ENCODE measurements at regions not wholly inside any gene's neighbourhood (a gene's known extent, or its start where the extent isn't known, plus 50 kb on each side); places are given as distances from the start of the nearest gene placed in this dataset.

DNA sequence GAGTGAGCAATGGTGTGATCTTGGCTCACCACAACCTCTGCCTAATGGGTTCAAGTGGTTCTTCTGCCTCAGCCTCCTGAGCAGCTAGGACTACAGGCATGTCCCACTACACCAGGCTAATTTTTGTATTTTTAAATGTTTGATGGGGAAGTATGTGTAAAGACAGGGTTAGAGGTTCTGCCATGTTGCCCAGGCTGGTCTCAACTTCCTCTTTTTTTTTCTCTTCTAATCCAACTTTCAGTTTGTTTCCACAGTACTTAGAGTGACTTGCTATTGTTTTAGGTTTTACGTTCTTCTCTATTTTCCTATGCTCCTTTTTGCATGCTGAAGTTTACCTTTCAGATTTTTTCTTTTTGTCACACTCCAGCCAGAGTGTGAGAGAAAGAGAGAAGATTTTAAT is 1433.0 kb downstream of the UQCRFS1 start:
- no peak for DNase-seq

DNA sequence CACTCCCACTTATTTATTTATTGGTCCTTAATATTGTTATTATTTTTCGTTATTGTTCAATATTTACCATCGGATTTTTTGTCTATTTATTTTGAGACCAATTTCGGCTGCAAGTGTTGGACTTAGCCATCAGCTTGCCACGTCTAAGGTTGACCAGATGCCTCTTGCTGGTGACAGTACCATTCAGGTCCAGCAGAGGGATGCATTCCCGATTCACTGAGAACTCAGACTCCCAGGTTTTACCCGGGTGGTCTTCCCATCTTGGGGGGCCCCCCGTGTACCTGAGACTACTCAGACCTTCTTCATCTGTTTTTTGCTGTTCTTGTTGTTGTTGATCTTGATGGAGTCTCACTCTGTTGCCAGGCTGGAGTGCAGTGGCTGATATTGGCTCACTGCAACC is 1435.2 kb downstream of the UQCRFS1 start:
- no peak for DNase-seq

GRCh38 chr19:27777242-27777641 is 1435.7 kb downstream of the UQCRFS1 start:
- DNase-seq, result no peak

GRCh38 chr19:27776524-27776923 is 1436.4 kb downstream of the UQCRFS1 start:
- no peak for DNase-seq

DNA sequence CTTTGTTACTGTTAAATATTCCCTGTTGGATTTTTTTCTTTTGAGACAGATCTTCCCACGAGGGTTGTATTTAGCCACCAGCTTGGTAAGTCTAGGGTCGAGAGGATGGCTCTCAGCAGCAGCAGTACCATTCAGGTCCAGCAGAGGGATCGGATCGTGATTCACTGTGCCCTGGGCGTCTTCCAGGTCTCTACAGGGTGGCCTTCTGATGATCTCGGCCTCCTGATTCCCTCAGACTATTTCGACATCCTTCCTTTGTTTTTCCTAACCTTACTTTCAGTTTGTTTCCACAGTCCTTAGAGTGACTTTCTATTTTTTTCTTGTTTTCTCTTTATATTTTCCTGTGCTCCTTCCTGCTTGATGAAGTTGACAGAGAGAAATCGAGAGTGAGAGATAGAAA is 1436.9 kb downstream of the UQCRFS1 start:
- no peak for DNase-seq

DNA sequence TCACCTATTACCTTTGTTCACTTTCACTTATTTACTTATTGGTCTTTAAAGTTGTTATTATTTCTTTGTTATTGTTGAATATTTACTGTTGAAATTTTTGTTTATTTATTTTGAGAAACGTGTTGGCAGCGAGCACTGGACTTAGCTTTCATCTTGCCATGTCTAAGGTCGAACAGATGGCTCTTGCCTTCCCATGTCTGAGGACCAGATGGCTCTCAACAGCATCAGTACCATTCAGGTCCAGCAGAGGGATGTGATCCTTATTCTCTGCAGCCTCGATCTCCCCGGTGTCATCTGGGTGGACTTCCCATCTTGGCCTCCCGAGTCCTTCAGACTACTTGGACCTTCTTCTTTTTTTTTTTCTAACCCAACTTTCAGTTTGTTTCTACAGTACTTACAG is 1437.6 kb downstream of the UQCRFS1 start:
- no peak for DNase-seq

GRCh38 chr19:27774827-27775226 is 1438.1 kb downstream of the UQCRFS1 start:
- no peak for DNase-seq

DNA sequence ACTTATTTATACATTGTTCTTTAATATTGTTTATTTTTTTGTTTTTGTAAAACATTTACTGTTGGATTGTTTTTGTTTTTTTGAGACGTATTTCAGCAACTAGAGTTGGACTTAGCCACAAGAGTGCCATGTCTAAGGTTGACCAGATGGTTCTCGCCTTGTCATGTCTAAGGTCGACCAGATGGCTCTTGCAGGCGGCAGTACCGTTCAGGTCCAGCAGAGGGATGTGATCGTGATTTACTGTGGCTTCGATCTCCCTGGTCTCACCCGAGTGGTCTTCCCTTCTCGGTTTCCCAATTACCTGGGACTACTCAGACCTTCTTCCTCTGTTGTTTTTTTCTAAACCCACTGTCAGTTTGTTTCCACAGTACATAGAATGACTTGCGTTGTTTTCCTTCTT is 1438.6 kb downstream of the UQCRFS1 start:
- DNase-seq, result no peak

- no peak for DNase-seq
Observed at GRCh38 chr19:27773318-27774094, 1439.4 kb downstream of the UQCRFS1 start.

GRCh38 chr19:27772059-27772458 is 1440.9 kb downstream of the UQCRFS1 start:
- no peak for DNase-seq

- no peak for DNase-seq
Observed at GRCh38 chr19:27770095-27770494, 1442.9 kb downstream of the UQCRFS1 start.

GRCh38 chr19:27767234-27767633 is 1445.7 kb downstream of the UQCRFS1 start:
- DNase-seq, result no peak

GRCh38 chr19:27765912-27766725 is 1446.8 kb downstream of the UQCRFS1 start:
- no peak for DNase-seq

DNA sequence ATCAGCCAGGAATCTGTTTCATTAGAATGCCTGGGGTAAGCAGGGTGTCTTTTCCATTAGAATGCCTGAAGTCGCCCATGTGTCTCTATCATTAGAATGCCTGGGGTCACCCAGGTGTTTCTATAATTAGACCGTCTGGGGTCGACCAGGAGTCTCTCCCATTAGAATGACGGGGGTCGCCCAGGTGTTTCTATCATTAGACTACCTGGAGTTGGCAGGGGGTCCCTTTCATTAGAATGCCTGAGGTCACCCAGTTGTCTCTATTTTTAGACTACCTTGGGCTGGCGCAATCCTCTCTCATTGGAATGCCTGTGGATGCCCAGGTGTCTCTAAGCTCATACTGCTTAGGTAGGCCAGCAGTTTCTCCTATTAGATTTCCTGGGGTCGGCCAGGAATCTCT is 1447.6 kb downstream of the UQCRFS1 start:
- no peak for DNase-seq

GRCh38 chr19:27764186-27764804 is 1448.7 kb downstream of the UQCRFS1 start:
- DNase-seq, result no peak

- no peak for DNase-seq
Observed at GRCh38 chr19:27762933-27763332, 1450.0 kb downstream of the UQCRFS1 start.

- no peak for DNase-seq
Observed at GRCh38 chr19:27759896-27760295, 1453.1 kb downstream of the UQCRFS1 start.

DNA sequence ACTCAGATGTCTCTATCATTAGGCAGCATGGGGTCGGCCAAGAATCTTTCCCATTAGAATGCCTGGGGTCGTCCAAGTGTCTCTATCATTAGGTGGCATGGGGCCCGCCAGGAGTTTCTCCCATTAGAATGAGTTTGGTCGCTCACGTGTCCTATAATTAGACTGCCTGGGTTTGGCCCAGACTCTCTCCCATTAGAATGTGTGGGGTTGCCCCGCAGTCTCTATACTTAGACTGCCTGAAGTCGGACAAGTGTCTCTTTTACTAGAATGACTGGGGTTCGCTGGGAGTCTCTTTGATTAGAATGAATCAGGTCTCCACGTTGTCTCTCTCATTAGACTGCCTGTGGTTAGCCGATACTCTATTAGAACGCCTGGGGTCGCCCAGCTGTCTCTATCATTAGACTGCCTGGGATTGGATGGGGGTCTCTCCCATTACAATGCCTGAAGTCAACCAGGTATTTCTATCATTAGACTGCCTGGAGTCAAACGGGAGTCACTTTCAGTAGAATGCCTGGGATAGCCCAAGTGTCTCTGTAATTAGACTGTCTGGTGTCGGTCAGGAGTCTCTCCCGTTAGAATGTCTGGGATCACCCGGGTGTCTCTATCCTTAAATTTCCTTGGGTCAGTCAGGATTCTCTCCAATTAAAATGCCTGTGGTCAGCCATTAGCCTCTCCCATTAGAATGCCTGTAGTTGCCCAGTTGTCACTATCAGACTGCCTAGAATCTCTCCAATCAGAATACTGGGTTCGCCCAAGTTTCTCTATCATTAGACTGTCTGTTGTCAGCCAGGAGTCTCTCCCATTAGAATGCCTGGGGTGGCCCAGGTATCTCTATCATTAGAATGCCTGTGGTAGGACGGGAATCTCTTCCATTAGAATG is 1454.1 kb downstream of the UQCRFS1 start:
- DNase-seq, result no peak

GRCh38 chr19:27754700-27755099 is 1458.3 kb downstream of the UQCRFS1 start:
- no peak for DNase-seq

DNA sequence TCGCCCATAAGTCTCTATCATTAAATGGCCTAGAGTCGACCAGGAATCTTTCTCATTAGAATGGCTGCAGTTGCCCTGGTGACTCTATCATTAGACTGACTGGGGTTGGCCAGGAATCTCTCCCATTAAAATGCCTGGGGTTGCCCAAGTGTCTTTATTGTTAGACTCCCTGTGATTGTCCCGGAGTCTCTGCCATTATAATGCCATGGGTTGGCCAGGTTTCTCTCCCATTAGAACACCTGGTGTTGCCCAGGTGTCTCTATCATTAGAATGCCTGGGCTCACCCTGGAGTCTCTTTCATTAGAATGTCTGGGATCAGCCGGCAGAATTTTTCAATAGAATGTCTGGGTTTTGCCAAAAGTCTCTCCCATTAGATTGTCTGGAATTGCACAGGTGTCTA is 1459.3 kb downstream of the UQCRFS1 start:
- DNase-seq, result no peak

DNA sequence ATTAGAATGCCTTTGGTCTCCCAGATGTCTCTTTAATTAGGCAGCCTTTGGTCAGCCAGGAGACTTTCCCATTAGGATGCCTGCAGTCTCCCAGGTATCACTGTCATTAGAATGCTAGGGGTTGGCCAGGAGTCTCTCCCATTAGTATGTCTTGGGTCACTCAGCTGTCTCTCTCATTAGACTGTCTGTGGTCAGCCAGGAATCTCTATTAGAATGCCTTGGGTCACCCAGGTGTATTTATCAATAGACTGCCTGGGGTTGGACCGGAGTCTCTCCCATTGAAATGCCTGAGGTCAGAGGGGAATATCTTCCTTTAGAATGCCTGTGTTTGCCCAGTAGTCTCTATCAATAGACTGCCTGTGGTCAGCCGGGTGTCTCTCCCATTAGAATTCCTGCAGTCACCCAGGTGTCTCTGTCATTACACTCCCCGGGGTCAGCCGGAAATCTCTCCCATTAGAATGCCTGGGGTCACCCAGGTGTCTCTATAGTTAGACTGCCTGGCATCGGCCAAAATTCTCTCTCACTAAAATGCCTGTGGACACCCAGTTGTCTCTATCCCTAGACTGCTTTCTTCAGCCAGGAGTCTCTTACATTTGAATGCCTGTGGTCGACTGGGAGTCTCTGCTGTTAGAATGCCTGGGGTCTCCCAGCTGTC is 1460.3 kb downstream of the UQCRFS1 start:
- no peak for DNase-seq

GRCh38 chr19:27751044-27751391 is 1461.9 kb downstream of the UQCRFS1 start:
- no peak for DNase-seq
